ENCODE measurements at regions not wholly inside any gene's neighbourhood (a gene's known extent, or its start where the extent isn't known, plus 50 kb on each side); places are given as distances from the start of the nearest gene placed in this dataset.

DNA sequence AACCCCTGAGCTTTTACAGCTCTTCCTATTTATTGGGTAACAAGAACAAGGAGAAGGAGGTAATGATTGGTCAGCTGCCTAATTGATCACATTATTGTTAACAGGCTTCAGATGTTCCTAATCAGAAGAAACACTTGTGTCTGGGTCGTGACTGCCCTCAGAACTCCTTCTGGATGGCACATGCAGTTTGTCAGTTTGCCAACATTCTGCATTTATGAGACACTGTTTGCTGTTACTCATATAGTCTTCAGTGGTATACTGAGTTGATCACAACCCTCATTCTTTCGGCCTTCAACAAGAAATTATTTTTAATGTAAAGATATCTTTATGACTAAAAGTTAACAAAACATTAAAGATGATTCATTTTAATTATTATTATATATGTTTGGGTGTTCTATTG lies 95.7 kb upstream of the DOCK10 start:
- TF ChIP-seq POLR2AphosphoS2 (conservative IDR thresholded peaks at IDR 0.05; ENCODE audit: low read length) = no peak
- TF ChIP-seq MAFK (IDR thresholded peaks at IDR 0.05; ENCODE audit: partially characterized antibody) = no peak
- no peak for TF ChIP-seq CHD4 (IDR thresholded peaks at IDR 0.05; ENCODE audit: borderline replicate concordance)
